Endothelial cell of umbilical vein (primary cell): ENCODE measurements at regions not wholly inside any gene's neighbourhood (a gene's known extent, or its start where the extent isn't known, plus 50 kb on each side); places are given as distances from the start of the nearest gene placed in this dataset.

Source experiments
- BruUV-seq: library from RNA; stranded (reverse); fragments of 400-500 nt; replicated peaks from 2 replicates; lab custom pipeline; 2021; lab: Mats Ljungman, UMichigan
- CTCF ChIA-PET: fragments of 300-600, 350-600 bp; sonication (Branson Sonifier 250); formaldehyde crosslinking; loops from one replicate; lab custom pipeline; 2021; ENCODE audit warnings: antibody characterized with exemption, inconsistent platforms; lab: Charles Lee
- POLR2A ChIA-PET: fragments of 300-600, 350-600 bp; sonication (Branson Sonifier 250); formaldehyde crosslinking; loops from one replicate; lab custom pipeline; 2021; ENCODE audit warnings: antibody characterized with exemption, inconsistent platforms; lab: Charles Lee
- DNase-seq: peaks from one replicate; pipeline ENCODE4 v3.0.0-alpha.2; 2011; ENCODE audit warnings: low read depth, low spot score
- FAIRE-seq: peaks from 2 replicates; lab custom pipeline; 2011; peaks lifted over from hg19 to GRCh38; lab: Jason Lieb, UNC
- H2AFZ ChIP-seq: 2 replicates; pipeline ENCODE4 v1.6.0; 2012; ENCODE audit warnings: low read depth, low read length, control low read depth, inconsistent platforms
- H3K27ac ChIP-seq: 2 replicates; pipeline ENCODE4 v1.5.1; 2011; ENCODE audit warnings: low read depth, mild to moderate bottlenecking, control low read depth, low read length, moderate library complexity; ENCODE audit not compliant: insufficient read depth
- H3K27me3 ChIP-seq, 2 experiments: 2 replicates each; pipeline versions ENCODE4 v1.6.0 to v1.6.1; 2011; ENCODE audit warnings: low read length in 2 of 2, mixed read lengths in 1 of 2; ENCODE audit not compliant: control insufficient read depth in 2 of 2, insufficient read depth in 2 of 2
- H3K36me3 ChIP-seq, 2 experiments: 2 replicates in 1 of 2; 3 replicates in 1 of 2; pipeline ENCODE4 v1.5.1; 2011; ENCODE audit warnings: low read length in 2 of 2, mild to moderate bottlenecking in 1 of 2, moderate library complexity in 1 of 2; ENCODE audit not compliant: control insufficient read depth in 2 of 2, insufficient read depth in 2 of 2; ENCODE audit errors: extremely low read depth in 1 of 2
- H3K4me1 ChIP-seq: 3 replicates; pipeline ENCODE4 v1.5.1; 2011; ENCODE audit warnings: mild to moderate bottlenecking, low read length; ENCODE audit not compliant: control insufficient read depth, insufficient read depth; ENCODE audit errors: extremely low read depth
- H3K4me2 ChIP-seq: 2 replicates; pipeline ENCODE4 v1.6.1; 2011; ENCODE audit warnings: low read length, control low read depth, mixed read lengths; ENCODE audit not compliant: insufficient read depth
- H3K4me3 ChIP-seq, 3 experiments: fragments of 200-600 bp in 1 of 3; sonication (generic), shearing (Covaris generic) in 1 of 3; replicated peaks in 1 of 3; 2 replicates each; pipeline ENCODE4 v1.5.1; 2011 to 2016; ENCODE audit warnings: control low read depth in 3 of 3, low read length in 3 of 3, mild to moderate bottlenecking in 2 of 3, inconsistent platforms in 1 of 3, low read depth in 1 of 3, moderate library complexity in 1 of 3; ENCODE audit not compliant: insufficient read depth in 1 of 3
- H3K79me2 ChIP-seq: 2 replicates; pipeline ENCODE4 v1.6.0; 2012; ENCODE audit warnings: low read length, inconsistent platforms; ENCODE audit not compliant: control insufficient read depth, insufficient read depth
- H3K9ac ChIP-seq: replicated peaks from 2 replicates; pipeline ENCODE3; 2011; ENCODE audit warnings: low read length, control low read depth; ENCODE audit not compliant: insufficient read depth; ENCODE audit errors: extremely low read depth
- H3K9me1 ChIP-seq: replicated peaks from 3 replicates; pipeline ENCODE4 v1.6.0; 2011; ENCODE audit warnings: mild to moderate bottlenecking, low read length; ENCODE audit not compliant: control insufficient read depth, insufficient read depth; ENCODE audit errors: extremely low read depth
- H3K9me3 ChIP-seq: replicated peaks from 2 replicates; pipeline ENCODE4 v1.5.1; 2012; ENCODE audit warnings: low read length, inconsistent platforms; ENCODE audit not compliant: control insufficient read depth, insufficient read depth
- H4K20me1 ChIP-seq: replicated peaks from 2 replicates; pipeline ENCODE3; 2011; ENCODE audit warnings: mild to moderate bottlenecking, low read length; ENCODE audit not compliant: control insufficient read depth, insufficient read depth; ENCODE audit errors: extremely low read depth
- GATA2 ChIP-seq: IDR thresholded peaks from 2 replicates; pipeline ENCODE4 v1.7.0; 2011; ENCODE audit warnings: low read depth, mild to moderate bottlenecking, moderate library complexity, mixed read lengths, low read length; ENCODE audit not compliant: insufficient read length, insufficient read depth
- JUN ChIP-seq: IDR thresholded peaks from 2 replicates; pipeline ENCODE4 v1.6.1; 2011; ENCODE audit warnings: borderline replicate concordance, low read depth; ENCODE audit not compliant: insufficient read length, insufficient read depth
- POLR2A ChIP-seq: IDR thresholded peaks from 2 replicates; pipeline ENCODE4 v1.6.1; 2012; ENCODE audit warnings: low read depth, mild to moderate bottlenecking, control low read depth, low read length
- POLR2AphosphoS5 ChIP-seq: IDR thresholded peaks from 2 replicates; pipeline ENCODE4 v1.6.1; 2012; ENCODE audit warnings: low read depth, mild to moderate bottlenecking, control low read depth, low read length, moderate library complexity; ENCODE audit not compliant: insufficient read depth
- dilution Hi-C: fragments of 300-500 bp; cut with MboI; formaldehyde crosslinking; loops from one replicate; pipeline ENCODE4 v1.15.0; 2019; ENCODE audit warnings: low sequenced_read_pairs; ENCODE audit not compliant: extremely low pct_ligation_motif_present
- intact Hi-C: fragments of 100-400 bp; cut with micrococcal nuclease; formaldehyde crosslinking; loops from one replicate; pipeline ENCODE4 v1.10.0; 2022
- TF ChIP-seq, protein P1 (sequence below), 2 donors: IDR thresholded peaks; 1 replicate in 1 of 2; 2 replicates in 1 of 2; pipeline ENCODE4 v1.5.1; 2011; ENCODE audit warnings: low read length in 2 of 2, mild to moderate bottlenecking in 2 of 2, moderate library complexity in 2 of 2, control low read depth in 1 of 2, inconsistent platforms in 1 of 2, low read depth in 1 of 2; ENCODE audit not compliant: insufficient read depth in 1 of 2; ENCODE audit errors: extremely low read depth in 1 of 2

DNA sequence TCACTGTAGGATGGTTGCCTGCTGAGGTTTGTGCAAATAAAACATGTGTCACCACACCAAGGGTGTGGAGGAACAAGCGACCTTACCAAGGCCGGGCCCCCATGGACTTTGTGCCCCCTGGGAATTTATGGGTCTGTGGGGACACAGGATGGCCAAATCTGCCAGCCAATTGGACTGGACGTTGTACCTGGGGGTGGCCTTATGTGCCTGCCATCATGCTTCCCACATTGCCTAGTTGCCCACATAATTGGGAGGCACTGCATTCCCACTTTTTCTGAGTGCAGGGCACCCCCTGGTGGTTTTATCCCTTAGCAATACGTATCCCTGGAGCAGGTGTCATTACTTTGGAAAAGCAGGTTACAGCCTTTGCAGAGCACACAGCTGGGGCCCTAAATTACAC lies 92.6 kb upstream of the TMPO start:
- Histone ChIP-seq H3K27ac (no peak overlapping the region), H3K79me2 (no peaks in the 10 kb centered on the region), H3K4me3 (no peak overlapping the region), H3K36me3 (no peaks in the 10 kb centered on the region), H3K9ac (no peak overlapping the region), H3K4me2 (no peak overlapping the region), H3K4me1 (peaks cover 17% of the 10 kb centered on the region), H2AFZ (no peak overlapping the region), H4K20me1 (no peaks in the 10 kb centered on the region), H3K27me3 (no peaks in the 10 kb centered on the region), H3K9me3 (no peaks in the 10 kb centered on the region), H3K9me1 (no peaks in the 10 kb centered on the region)
- POLR2A ChIA-PET, result no interaction called here
- DNase-seq, result peak; percentile 33
- CTCF ChIA-PET, result no interaction called here
- no TSS peak for BruUV-seq
- dilution Hi-C loops (no loop called here), intact Hi-C loops (loop anchor here (1.0 kb wide), 1 partner anchor 50 kb away; no protein-coding TSS in a partner anchor)
- peak; percentile 57 for FAIRE-seq
- TF ChIP-seq, protein P1, sequence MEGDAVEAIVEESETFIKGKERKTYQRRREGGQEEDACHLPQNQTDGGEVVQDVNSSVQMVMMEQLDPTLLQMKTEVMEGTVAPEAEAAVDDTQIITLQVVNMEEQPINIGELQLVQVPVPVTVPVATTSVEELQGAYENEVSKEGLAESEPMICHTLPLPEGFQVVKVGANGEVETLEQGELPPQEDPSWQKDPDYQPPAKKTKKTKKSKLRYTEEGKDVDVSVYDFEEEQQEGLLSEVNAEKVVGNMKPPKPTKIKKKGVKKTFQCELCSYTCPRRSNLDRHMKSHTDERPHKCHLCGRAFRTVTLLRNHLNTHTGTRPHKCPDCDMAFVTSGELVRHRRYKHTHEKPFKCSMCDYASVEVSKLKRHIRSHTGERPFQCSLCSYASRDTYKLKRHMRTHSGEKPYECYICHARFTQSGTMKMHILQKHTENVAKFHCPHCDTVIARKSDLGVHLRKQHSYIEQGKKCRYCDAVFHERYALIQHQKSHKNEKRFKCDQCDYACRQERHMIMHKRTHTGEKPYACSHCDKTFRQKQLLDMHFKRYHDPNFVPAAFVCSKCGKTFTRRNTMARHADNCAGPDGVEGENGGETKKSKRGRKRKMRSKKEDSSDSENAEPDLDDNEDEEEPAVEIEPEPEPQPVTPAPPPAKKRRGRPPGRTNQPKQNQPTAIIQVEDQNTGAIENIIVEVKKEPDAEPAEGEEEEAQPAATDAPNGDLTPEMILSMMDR (IDR thresholded peaks at IDR 0.05; ENCODE audit: extremely low read depth in 1 of 2, insufficient read depth in 1 of 2, low read depth in 1 of 2, low read length in 2 of 2), result peak; percentile 47 to 52
- no peak for TF ChIP-seq JUN

DNA sequence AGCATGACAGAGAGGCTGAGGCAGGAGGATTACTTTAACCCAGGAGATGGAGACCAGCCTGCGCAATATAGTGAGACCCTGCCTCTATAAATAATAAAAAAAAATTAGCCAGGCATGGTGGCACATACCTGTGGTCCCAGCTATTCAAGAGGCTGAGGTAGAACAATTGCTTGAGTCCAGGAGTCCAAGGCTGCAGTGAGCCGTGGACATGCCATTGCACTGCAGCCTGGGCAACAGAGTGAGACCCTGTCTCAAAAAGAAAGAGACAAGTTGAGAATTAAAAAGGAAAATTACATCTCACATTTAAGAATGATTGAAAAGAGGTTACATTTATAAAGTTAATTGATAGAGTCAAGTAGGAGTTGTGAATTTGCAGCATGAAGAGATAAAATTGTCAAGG lies 91.4 kb upstream of the TMPO start:
- no peak overlapping the region for H3K27ac ChIP-seq
- H4K20me1 ChIP-seq, result no peaks in the 10 kb centered on the region
- H3K4me3 ChIP-seq, result no peak overlapping the region
- dilution Hi-C loops (no loop called here), intact Hi-C loops (loop anchor here (1.0 kb wide), 5 partner anchors 27 to 108 kb away; no protein-coding TSS in a partner anchor)
- H2AFZ ChIP-seq, result no peak overlapping the region
- no TSS peak for BruUV-seq
- CTCF ChIA-PET, result interaction anchor here (0.7 to 2.8 kb wide), 8 partner anchors 24 to 171 kb away, joined by 3 to 36 read pairs (median 6); partner anchors contain the start of gene TMPO
- POLR2A ChIA-PET, result no interaction called here
- no peaks in the 10 kb centered on the region for H3K9me3 ChIP-seq
- no peak for DNase-seq
- H3K4me2 ChIP-seq, result no peak overlapping the region
- TF ChIP-seq POLR2A (no peak), POLR2AphosphoS5 (no peak), GATA2 (no peak)
- TF ChIP-seq, protein P1 (IDR thresholded peaks at IDR 0.05; ENCODE audit: extremely low read depth in 1 of 2, insufficient read depth in 1 of 2, low read depth in 1 of 2, low read length in 2 of 2), result no peak
- H3K4me1 ChIP-seq, result peaks cover 15% of the 10 kb centered on the region
- no peaks in the 10 kb centered on the region for H3K36me3 ChIP-seq
- FAIRE-seq, result no peak
- no peaks in the 10 kb centered on the region for H3K9me1 ChIP-seq
- H3K79me2 ChIP-seq, result no peaks in the 10 kb centered on the region
- H3K27me3 ChIP-seq, result no peaks in the 10 kb centered on the region
- H3K9ac ChIP-seq, result peak overlapping the region; percentile 39
